SK-N-MC (cell line): ENCODE measurements at regions not wholly inside any gene's neighbourhood (a gene's known extent, or its start where the extent isn't known, plus 50 kb on each side); places are given as distances from the start of the nearest gene placed in this dataset.

Experiments used
- EZH2 ChIP-seq: fragments of 200-600 bp; sonication (generic); IDR thresholded peaks from one replicate; pipeline ENCODE4 v1.6.1; 2017; ENCODE audit warnings: antibody characterized with exemption
- POLR2AphosphoS5 ChIP-seq: IDR thresholded peaks from 2 replicates; pipeline ENCODE4 v1.6.1; 2012; ENCODE audit warnings: mild to moderate bottlenecking, low read depth, low read length, borderline replicate concordance

DNA sequence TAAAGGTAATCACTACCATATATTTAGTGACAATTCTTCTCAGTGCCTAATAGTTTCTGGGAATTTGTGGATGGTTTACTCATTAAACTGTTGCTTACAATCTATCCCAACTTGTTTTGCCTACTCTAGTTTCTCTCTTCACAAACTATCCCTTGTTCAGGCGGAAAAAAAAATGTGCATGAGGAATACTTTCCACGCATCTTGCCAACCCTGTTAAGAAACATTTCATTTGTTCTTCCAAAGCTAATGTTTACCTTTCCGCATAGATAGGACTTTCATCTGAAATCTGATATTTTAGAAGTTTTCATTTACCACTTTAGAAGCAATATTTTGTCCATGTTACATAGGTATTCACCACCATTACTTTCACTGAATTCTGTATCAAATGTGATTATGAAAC is 191.9 kb downstream of the MDFIC start:
- no peak for TF ChIP-seq POLR2AphosphoS5
- no peak for TF ChIP-seq EZH2
